H1 (cell line): ENCODE measurements at regions not wholly inside any gene's neighbourhood (a gene's known extent, or its start where the extent isn't known, plus 50 kb on each side); places are given as distances from the start of the nearest gene placed in this dataset.

ENCODE experiments used
- CTCF ChIA-PET: fragments of 300-600 bp; sonication (Branson Sonifier 250); formaldehyde crosslinking; loops from one replicate; lab custom pipeline; 2021; ENCODE audit not compliant: partially characterized antibody; lab: Charles Lee
- POLR2A ChIA-PET: fragments of 300-600 bp; sonication (Branson Sonifier 250); formaldehyde crosslinking; loops from one replicate; lab custom pipeline; 2021; ENCODE audit warnings: inconsistent platforms; ENCODE audit not compliant: partially characterized antibody; lab: Charles Lee
- DNase-seq, 2 experiments: peaks; one replicate each; pipeline versions ENCODE4 v3.0.0 to v3.0.0-alpha.2; 2010 to 2022; ENCODE audit warnings: low spot score in 2 of 2, low read depth in 1 of 2, mixed read lengths in 1 of 2
- FAIRE-seq: peaks from 2 replicates; lab custom pipeline; 2011; peaks lifted over from hg19 to GRCh38; lab: Jason Lieb, UNC
- H2AFZ ChIP-seq: 2 replicates; pipeline ENCODE4 v1.8.1; 2012; ENCODE audit warnings: low read length, inconsistent platforms
- H2AK5ac ChIP-seq: 2 replicates; pipeline ENCODE4 v1.6.1; 2013; ENCODE audit warnings: low read depth, low read length
- H2BK120ac ChIP-seq: replicated peaks from 2 replicates; pipeline ENCODE3; 2013; ENCODE audit warnings: low read depth, low read length, inconsistent platforms
- H2BK12ac ChIP-seq: 2 replicates; pipeline ENCODE4 v1.6.1; 2013; ENCODE audit warnings: low read depth, low read length
- H2BK15ac ChIP-seq: 2 replicates; pipeline ENCODE4 v1.6.1; 2013; ENCODE audit warnings: low read length
- H2BK20ac ChIP-seq: 2 replicates; pipeline ENCODE4 v1.6.1; 2013; ENCODE audit warnings: low read length
- H2BK5ac ChIP-seq: 2 replicates; pipeline ENCODE4 v1.6.1; 2013; ENCODE audit warnings: low read depth, low read length
- H3K14ac ChIP-seq: 2 replicates; pipeline ENCODE4 v1.6.1; 2013; ENCODE audit warnings: inconsistent platforms; ENCODE audit not compliant: insufficient read length
- H3K18ac ChIP-seq: 2 replicates; pipeline ENCODE4 v1.6.1; 2013; ENCODE audit warnings: low read length; ENCODE audit errors: extremely low read depth
- H3K23ac ChIP-seq: 2 replicates; pipeline ENCODE4 v1.6.1; 2013; ENCODE audit warnings: inconsistent platforms; ENCODE audit not compliant: insufficient read length
- H3K23me2 ChIP-seq: 2 replicates; pipeline ENCODE4 v1.6.1; 2013; ENCODE audit warnings: low read depth, low read length
- H3K27ac ChIP-seq: 2 replicates; pipeline ENCODE4 v1.6.1; 2011; ENCODE audit warnings: low read depth, low read length, inconsistent platforms
- H3K27me3 ChIP-seq, 4 experiments: replicated peaks in 1 of 4; 1 replicate in 1 of 4; 2 replicates in 3 of 4; pipeline versions ENCODE4 v1.6.1 to v1.8.1; 2011 to 2013; ENCODE audit warnings: low read length in 3 of 4, mild to moderate bottlenecking in 3 of 4, inconsistent platforms in 2 of 4, mixed read lengths in 2 of 4, moderate library complexity in 1 of 4; ENCODE audit not compliant: control insufficient read depth in 3 of 4, insufficient read depth in 3 of 4; ENCODE audit errors: extremely low read depth in 1 of 4
- H3K36me3 ChIP-seq, 4 experiments: 2 replicates each; pipeline versions ENCODE4 v1.6.1 to v1.8.1; 2011 to 2013; ENCODE audit warnings: mild to moderate bottlenecking in 4 of 4, low read length in 3 of 4, moderate library complexity in 2 of 4, control low read depth in 1 of 4, inconsistent platforms in 1 of 4; ENCODE audit not compliant: insufficient read depth in 4 of 4, control insufficient read depth in 2 of 4
- H3K4ac ChIP-seq: replicated peaks from 2 replicates; pipeline ENCODE3; 2013; ENCODE audit warnings: low read length, low read depth, mixed read lengths, inconsistent platforms; ENCODE audit not compliant: insufficient read length
- H3K4me1 ChIP-seq, 4 experiments: replicated peaks in 1 of 4; 1 replicate in 1 of 4; 2 replicates in 3 of 4; pipeline versions ENCODE4 v1.6.1 to v1.8.1; 2011 to 2013; ENCODE audit warnings: low read length in 3 of 4, inconsistent platforms in 2 of 4, mixed read lengths in 1 of 4; ENCODE audit not compliant: insufficient read depth in 4 of 4, control insufficient read depth in 3 of 4
- H3K4me2 ChIP-seq, 2 experiments: 2 replicates each; pipeline versions ENCODE4 v1.6.1 to v1.8.1; 2011 to 2013; ENCODE audit warnings: low read depth in 2 of 2, low read length in 2 of 2, control low read depth in 1 of 2, inconsistent platforms in 1 of 2, mild to moderate bottlenecking in 1 of 2; ENCODE audit not compliant: insufficient read depth in 1 of 2
- H3K4me3 ChIP-seq, 4 experiments: fragments of 200-600, 300-600 bp in 1 of 4; sonication (generic), shearing (Covaris generic), sonication (Bioruptor Twin) in 1 of 4; 2 replicates each; pipeline versions ENCODE4 v1.5.1 to v1.8.1; 2011 to 2016; ENCODE audit warnings: low read length in 4 of 4, low read depth in 3 of 4, control low read depth in 2 of 4, inconsistent platforms in 2 of 4, mild to moderate bottlenecking in 2 of 4, mixed read lengths in 1 of 4, moderate library complexity in 1 of 4; ENCODE audit not compliant: insufficient read depth in 2 of 4; ENCODE audit errors: extremely low read depth in 1 of 4
- H3K56ac ChIP-seq: replicated peaks from 2 replicates; pipeline ENCODE3; 2013; ENCODE audit warnings: low read depth, mild to moderate bottlenecking, mixed read lengths, low read length, inconsistent platforms; ENCODE audit not compliant: insufficient read length
- H3K79me1 ChIP-seq: 2 replicates; pipeline ENCODE4 v1.6.1; 2013; ENCODE audit warnings: low read depth, low read length, control low read depth
- H3K79me2 ChIP-seq, 2 experiments: 2 replicates each; pipeline versions ENCODE4 v1.6.1 to v1.8.1; 2012 to 2013; ENCODE audit warnings: low read length in 2 of 2, mild to moderate bottlenecking in 2 of 2, inconsistent platforms in 1 of 2; ENCODE audit not compliant: insufficient read depth in 2 of 2, control insufficient read depth in 1 of 2
- H3K9ac ChIP-seq, 4 experiments: replicated peaks in 1 of 4; 1 replicate in 1 of 4; 2 replicates in 3 of 4; pipeline versions ENCODE4 v1.6.1 to v1.8.1; 2011 to 2013; ENCODE audit warnings: low read depth in 3 of 4, low read length in 3 of 4, control low read depth in 2 of 4, mild to moderate bottlenecking in 2 of 4, moderate library complexity in 2 of 4, inconsistent platforms in 1 of 4; ENCODE audit errors: extremely low read depth in 1 of 4
- H3K9me3 ChIP-seq, 2 experiments: 2 replicates each; pipeline versions ENCODE4 v1.6.1 to v1.8.1; 2012 to 2013; ENCODE audit warnings: mild to moderate bottlenecking in 2 of 2, moderate library complexity in 2 of 2, control low read depth in 1 of 2, inconsistent platforms in 1 of 2, low read depth in 1 of 2, low read length in 1 of 2, mixed read lengths in 1 of 2; ENCODE audit not compliant: insufficient read depth in 2 of 2
- H4K20me1 ChIP-seq, 2 experiments: replicated peaks in 1 of 2; 2 replicates each; pipeline versions ENCODE3 to v1.8.1; 2011 to 2013; ENCODE audit warnings: inconsistent platforms in 2 of 2, low read length in 2 of 2, mild to moderate bottlenecking in 1 of 2; ENCODE audit not compliant: insufficient read depth in 2 of 2, control insufficient read depth in 1 of 2
- H4K5ac ChIP-seq: 2 replicates; pipeline ENCODE4 v1.6.1; 2013; ENCODE audit warnings: low read length, low read depth, mixed read lengths, inconsistent platforms; ENCODE audit not compliant: insufficient read length
- H4K8ac ChIP-seq: 2 replicates; pipeline ENCODE4 v1.8.0; 2013; ENCODE audit warnings: mild to moderate bottlenecking, moderate library complexity, low read length, inconsistent platforms; ENCODE audit not compliant: insufficient read depth; ENCODE audit errors: extremely low read depth
- H4K91ac ChIP-seq: replicated peaks from 2 replicates; pipeline ENCODE3; 2013; ENCODE audit warnings: low read length, mixed read lengths, inconsistent platforms; ENCODE audit not compliant: insufficient read length
- SIX5 ChIP-seq: IDR thresholded peaks from 2 replicates; pipeline ENCODE4 v1.6.1; 2011; ENCODE audit warnings: mild to moderate bottlenecking, low read depth, low read length
- SP4 ChIP-seq: IDR thresholded peaks from 2 replicates; pipeline ENCODE4 v1.6.1; 2012; ENCODE audit warnings: low read length, inconsistent platforms
- WGBS, 2 experiments: shearing (Covaris generic) in 1 of 2; methylation state at CpG; one replicate each; pipeline versions ENCODE4 v1.1.6 to v1.1.7; 2013 to 2015; ENCODE audit warnings: low lambda C conversion rate in 2 of 2, mixed read lengths in 2 of 2, inconsistent platforms in 1 of 2, low coverage in 1 of 2, missing lambda C conversion rate in 1 of 2; ENCODE audit not compliant: insufficient replicate concordance in 2 of 2, insufficient coverage in 1 of 2, insufficient read length in 1 of 2; ENCODE audit errors: extremely low coverage in 1 of 2, missing lambda C conversion rate in 1 of 2; 5-methylcytosine and 5-hydroxymethylcytosine counted together

- ChIA-PET CTCF (no interaction called here), POLR2A (interaction anchor here (0.7 kb wide), 1 partner anchor 254 kb away, joined by 4 read pairs; no protein-coding TSS in a partner anchor)
- H3K36me3 ChIP-seq = no peaks in the 10 kb centered on the region
- no peak overlapping the region for H3K4ac ChIP-seq
- H2BK20ac ChIP-seq = no peak overlapping the region
- peaks cover 0 to 4% (median 1%) of the 10 kb centered on the region in 4 experiments; a peak in 2 of 7 replicates for H3K4me1 ChIP-seq
- H3K4me2 ChIP-seq = no peak overlapping the region
- 83% methylated on average over 2 of the region's 2 CpGs; no CpG with 5 or more reads in 1 of the 2 experiments for WGBS, 2 experiments
- H2BK120ac ChIP-seq = no peak overlapping the region
- no peak overlapping the region for H3K9ac ChIP-seq
- DNase-seq = no peak
- H3K18ac ChIP-seq = no peak overlapping the region
- no peak overlapping the region for H4K5ac ChIP-seq
- no peaks in the 10 kb centered on the region for H3K23me2 ChIP-seq
- H3K79me2 ChIP-seq = no peaks in the 10 kb centered on the region
- no peaks in the 10 kb centered on the region for H3K9me3 ChIP-seq
- no peak overlapping the region for H2BK15ac ChIP-seq
- H2AK5ac ChIP-seq = no peak overlapping the region
- no peak overlapping the region for H3K56ac ChIP-seq
- no peaks in the 10 kb centered on the region for H4K20me1 ChIP-seq
- TF ChIP-seq SP4 (no peak), SIX5 (no peak)
- no peak overlapping the region for H2AFZ ChIP-seq
- no peak for FAIRE-seq
- no peak overlapping the region for H4K8ac ChIP-seq
- H3K27ac ChIP-seq = no peak overlapping the region
- H3K27me3 ChIP-seq = no peaks in the 10 kb centered on the region
- H2BK12ac ChIP-seq = no peak overlapping the region
- no peak overlapping the region for H3K23ac ChIP-seq
- H3K79me1 ChIP-seq = no peaks in the 10 kb centered on the region
- H4K91ac ChIP-seq = no peak overlapping the region
- no peak overlapping the region for H3K4me3 ChIP-seq
- no peak overlapping the region for H3K14ac ChIP-seq
- H2BK5ac ChIP-seq = no peak overlapping the region
Measured at GRCh38 chr6:113006494-113006893, 659.4 kb downstream of the RFPL4B start.
